ENCODE measurements at regions not wholly inside any gene's neighbourhood (a gene's known extent, or its start where the extent isn't known, plus 50 kb on each side); places are given as distances from the start of the nearest gene placed in this dataset.
A peak's percentile ranks its signal among the peaks of the same experiment; 100 is the strongest.

DNA sequence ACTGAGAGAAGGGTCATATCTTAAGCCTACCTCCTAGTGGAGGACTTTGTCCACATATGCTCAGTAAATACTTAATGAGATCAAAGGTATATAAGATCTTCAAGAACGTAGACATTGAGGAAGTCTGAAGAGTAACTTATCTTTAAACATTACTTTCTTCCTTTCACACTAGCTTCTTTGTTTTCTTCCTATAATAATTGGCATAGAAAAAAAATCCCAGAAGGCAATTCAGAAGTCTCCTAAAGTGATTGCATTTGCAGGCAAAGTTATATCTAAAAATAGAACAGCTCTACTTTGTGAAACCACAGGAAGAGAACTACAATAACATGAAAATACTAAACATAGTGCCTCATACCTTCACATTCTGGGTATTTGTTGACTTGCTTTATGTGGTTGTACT, 150.4 kb downstream of the PPP1R3A start:
- no peak for DNase-seq (ENCODE audit: low read depth)
- TF ChIP-seq, protein P1, sequence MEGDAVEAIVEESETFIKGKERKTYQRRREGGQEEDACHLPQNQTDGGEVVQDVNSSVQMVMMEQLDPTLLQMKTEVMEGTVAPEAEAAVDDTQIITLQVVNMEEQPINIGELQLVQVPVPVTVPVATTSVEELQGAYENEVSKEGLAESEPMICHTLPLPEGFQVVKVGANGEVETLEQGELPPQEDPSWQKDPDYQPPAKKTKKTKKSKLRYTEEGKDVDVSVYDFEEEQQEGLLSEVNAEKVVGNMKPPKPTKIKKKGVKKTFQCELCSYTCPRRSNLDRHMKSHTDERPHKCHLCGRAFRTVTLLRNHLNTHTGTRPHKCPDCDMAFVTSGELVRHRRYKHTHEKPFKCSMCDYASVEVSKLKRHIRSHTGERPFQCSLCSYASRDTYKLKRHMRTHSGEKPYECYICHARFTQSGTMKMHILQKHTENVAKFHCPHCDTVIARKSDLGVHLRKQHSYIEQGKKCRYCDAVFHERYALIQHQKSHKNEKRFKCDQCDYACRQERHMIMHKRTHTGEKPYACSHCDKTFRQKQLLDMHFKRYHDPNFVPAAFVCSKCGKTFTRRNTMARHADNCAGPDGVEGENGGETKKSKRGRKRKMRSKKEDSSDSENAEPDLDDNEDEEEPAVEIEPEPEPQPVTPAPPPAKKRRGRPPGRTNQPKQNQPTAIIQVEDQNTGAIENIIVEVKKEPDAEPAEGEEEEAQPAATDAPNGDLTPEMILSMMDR (IDR thresholded peaks at IDR 0.05; ENCODE audit: insufficient read depth, low read length, severe bottlenecking): no peak
- Histone ChIP-seq H3K4me3 (ENCODE audit: low read depth, low read length) (no peak overlapping the region), H3K36me3 (ENCODE audit: control insufficient read depth, insufficient read depth, low read length) (no peaks in the 10 kb centered on the region), H3K27me3 (ENCODE audit: control insufficient read depth, insufficient read depth, low read length) (no peaks in the 10 kb centered on the region)
- no peak for FAIRE-seq

DNA sequence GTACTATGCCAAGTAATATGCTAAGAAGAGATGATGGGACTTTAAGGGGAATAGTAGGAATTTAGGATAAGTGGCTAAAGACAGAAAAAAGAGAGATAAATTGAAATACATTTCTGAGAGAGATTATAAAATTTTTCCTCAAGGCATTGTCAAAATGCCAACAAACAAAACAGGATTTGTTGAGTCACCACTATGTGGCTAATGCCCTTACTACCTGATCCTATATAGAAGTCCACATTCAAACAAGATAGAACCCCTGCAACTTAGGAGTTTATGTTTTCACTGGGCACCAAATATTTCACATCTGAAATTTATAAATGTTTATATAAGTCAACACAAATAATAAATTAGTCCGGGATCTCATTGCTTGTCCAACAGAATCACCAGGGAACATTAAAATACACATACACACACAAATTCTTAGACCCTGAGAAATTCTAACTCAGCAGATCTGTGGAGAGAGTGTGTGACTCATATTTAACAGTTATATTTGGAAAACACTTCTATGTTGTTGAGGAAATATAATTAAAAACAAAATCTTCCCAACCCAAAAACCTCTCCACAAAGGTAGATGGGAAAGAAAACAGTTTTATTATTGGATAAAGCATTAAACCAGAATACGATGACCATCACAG, 154.3 kb downstream of the PPP1R3A start:
- H3K36me3 ChIP-seq (ENCODE audit: control insufficient read depth, insufficient read depth, low read length): no peaks in the 10 kb centered on the region
- no peak for FAIRE-seq
- peak; percentile 72 for DNase-seq (ENCODE audit: low read depth)

DNA sequence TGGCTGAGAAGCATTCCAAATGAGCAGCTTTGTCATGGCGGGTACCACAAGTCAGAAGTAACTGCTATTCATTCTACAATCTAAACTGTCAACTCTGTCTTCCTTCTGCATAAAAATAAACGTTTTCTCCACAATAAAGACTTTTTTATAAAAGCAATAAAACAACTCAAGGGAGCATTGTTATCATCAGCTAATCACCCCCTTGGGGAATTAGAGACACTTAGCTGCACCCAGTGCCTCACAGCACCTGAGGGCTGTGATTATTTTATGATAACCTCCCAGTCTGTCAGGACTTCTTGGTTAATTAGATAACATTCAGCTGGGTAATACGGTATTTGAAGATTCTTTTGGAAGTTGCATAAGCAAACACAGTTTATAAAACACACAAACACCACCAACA, 155.6 kb downstream of the PPP1R3A start:
- Histone ChIP-seq H3K27me3 (ENCODE audit: control insufficient read depth, insufficient read depth, low read length) (no peaks in the 10 kb centered on the region), H3K36me3 (ENCODE audit: control insufficient read depth, insufficient read depth, low read length) (no peaks in the 10 kb centered on the region), H3K4me3 (ENCODE audit: low read depth, low read length) (no peak overlapping the region)
- TF ChIP-seq, protein P1 (IDR thresholded peaks at IDR 0.05; ENCODE audit: insufficient read depth, low read length, severe bottlenecking): no peak
- DNase-seq (ENCODE audit: low read depth) (no peak), FAIRE-seq (no peak)

More for the DNA sequence above, 154.3 kb downstream of the PPP1R3A start:
- Histone ChIP-seq H3K27me3 (ENCODE audit: control insufficient read depth, insufficient read depth, low read length) (no peaks in the 10 kb centered on the region), H3K4me3 (ENCODE audit: low read depth, low read length) (no peak overlapping the region)
- TF ChIP-seq, protein P1 (IDR thresholded peaks at IDR 0.05; ENCODE audit: insufficient read depth, low read length, severe bottlenecking): no peak

GRCh38 chr7:113756250-113756649, 162.6 kb downstream of the PPP1R3A start:
- DNase-seq (ENCODE audit: low read depth): peak; percentile 12
- no peaks in the 10 kb centered on the region for H3K27me3 ChIP-seq (ENCODE audit: control insufficient read depth, insufficient read depth, low read length)
- H3K4me3 ChIP-seq (ENCODE audit: low read depth, low read length): no peak overlapping the region
- TF ChIP-seq, protein P1 (IDR thresholded peaks at IDR 0.05; ENCODE audit: insufficient read depth, low read length, severe bottlenecking): no peak
- no peaks in the 10 kb centered on the region for H3K36me3 ChIP-seq (ENCODE audit: control insufficient read depth, insufficient read depth, low read length)
- FAIRE-seq: no peak

GRCh38 chr7:113752689-113753088, 166.1 kb downstream of the PPP1R3A start:
- DNase-seq (ENCODE audit: low read depth) (no peak), FAIRE-seq (no peak)
- TF ChIP-seq, protein P1 (IDR thresholded peaks at IDR 0.05; ENCODE audit: insufficient read depth, low read length, severe bottlenecking): no peak
- Histone ChIP-seq H3K27me3 (ENCODE audit: control insufficient read depth, insufficient read depth, low read length) (no peaks in the 10 kb centered on the region), H3K36me3 (ENCODE audit: control insufficient read depth, insufficient read depth, low read length) (no peaks in the 10 kb centered on the region), H3K4me3 (ENCODE audit: low read depth, low read length) (no peak overlapping the region)

GRCh38 chr7:113752289-113752688, 166.5 kb downstream of the PPP1R3A start:
- TF ChIP-seq, protein P1 (IDR thresholded peaks at IDR 0.05; ENCODE audit: insufficient read depth, low read length, severe bottlenecking): no peak
- FAIRE-seq: no peak
- H3K4me3 ChIP-seq (ENCODE audit: low read depth, low read length): no peak overlapping the region

More at GRCh38 chr7:113752289-113752688, 166.5 kb downstream of the PPP1R3A start:
- no peaks in the 10 kb centered on the region for H3K27me3 ChIP-seq (ENCODE audit: control insufficient read depth, insufficient read depth, low read length)
- H3K36me3 ChIP-seq (ENCODE audit: control insufficient read depth, insufficient read depth, low read length): no peaks in the 10 kb centered on the region
- no peak for DNase-seq (ENCODE audit: low read depth)
